LNCaP clone FGC (cell line): ENCODE measurements at regions not wholly inside any gene's neighbourhood (a gene's known extent, or its start where the extent isn't known, plus 50 kb on each side); places are given as distances from the start of the nearest gene placed in this dataset.

Experiments
- DNase-seq: peaks from one replicate; pipeline ENCODE4 v3.0.0-alpha.2; 2011; ENCODE audit warnings: low read depth
- H3K4me3 ChIP-seq: 2 replicates; pipeline ENCODE4 v1.5.1; 2011; ENCODE audit warnings: mild to moderate bottlenecking, low read depth, low read length, control low read depth
- TF ChIP-seq, protein P1 (sequence below): IDR thresholded peaks from 2 replicates; pipeline ENCODE4 v1.5.1; 2012; ENCODE audit warnings: mild to moderate bottlenecking; ENCODE audit not compliant: control insufficient read depth, insufficient read depth; ENCODE audit errors: extremely low read depth

DNA sequence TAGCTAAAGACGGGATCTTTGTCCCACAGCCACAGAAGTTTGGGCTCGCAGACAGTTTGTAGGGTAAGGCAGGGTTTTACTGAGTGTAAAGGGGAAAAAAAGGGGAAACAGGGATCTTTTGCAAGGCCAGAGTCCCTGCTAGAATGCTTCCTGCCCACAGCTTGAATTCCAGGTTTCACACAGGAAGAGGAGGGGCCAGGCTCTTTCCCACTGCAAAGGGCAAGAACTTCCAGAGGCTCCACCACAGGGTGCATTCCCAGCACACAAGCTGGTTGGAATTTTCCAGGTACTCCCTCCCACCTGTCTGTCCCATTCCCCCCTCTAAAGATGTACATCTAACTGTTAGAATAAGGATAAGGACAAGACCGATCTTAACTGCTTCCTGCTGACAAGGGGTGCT is 1126.9 kb downstream of the KCNT2 start:
- H3K4me3 ChIP-seq, result no peak overlapping the region
- no peak for DNase-seq
- TF ChIP-seq, protein P1, sequence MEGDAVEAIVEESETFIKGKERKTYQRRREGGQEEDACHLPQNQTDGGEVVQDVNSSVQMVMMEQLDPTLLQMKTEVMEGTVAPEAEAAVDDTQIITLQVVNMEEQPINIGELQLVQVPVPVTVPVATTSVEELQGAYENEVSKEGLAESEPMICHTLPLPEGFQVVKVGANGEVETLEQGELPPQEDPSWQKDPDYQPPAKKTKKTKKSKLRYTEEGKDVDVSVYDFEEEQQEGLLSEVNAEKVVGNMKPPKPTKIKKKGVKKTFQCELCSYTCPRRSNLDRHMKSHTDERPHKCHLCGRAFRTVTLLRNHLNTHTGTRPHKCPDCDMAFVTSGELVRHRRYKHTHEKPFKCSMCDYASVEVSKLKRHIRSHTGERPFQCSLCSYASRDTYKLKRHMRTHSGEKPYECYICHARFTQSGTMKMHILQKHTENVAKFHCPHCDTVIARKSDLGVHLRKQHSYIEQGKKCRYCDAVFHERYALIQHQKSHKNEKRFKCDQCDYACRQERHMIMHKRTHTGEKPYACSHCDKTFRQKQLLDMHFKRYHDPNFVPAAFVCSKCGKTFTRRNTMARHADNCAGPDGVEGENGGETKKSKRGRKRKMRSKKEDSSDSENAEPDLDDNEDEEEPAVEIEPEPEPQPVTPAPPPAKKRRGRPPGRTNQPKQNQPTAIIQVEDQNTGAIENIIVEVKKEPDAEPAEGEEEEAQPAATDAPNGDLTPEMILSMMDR, result no peak

DNA sequence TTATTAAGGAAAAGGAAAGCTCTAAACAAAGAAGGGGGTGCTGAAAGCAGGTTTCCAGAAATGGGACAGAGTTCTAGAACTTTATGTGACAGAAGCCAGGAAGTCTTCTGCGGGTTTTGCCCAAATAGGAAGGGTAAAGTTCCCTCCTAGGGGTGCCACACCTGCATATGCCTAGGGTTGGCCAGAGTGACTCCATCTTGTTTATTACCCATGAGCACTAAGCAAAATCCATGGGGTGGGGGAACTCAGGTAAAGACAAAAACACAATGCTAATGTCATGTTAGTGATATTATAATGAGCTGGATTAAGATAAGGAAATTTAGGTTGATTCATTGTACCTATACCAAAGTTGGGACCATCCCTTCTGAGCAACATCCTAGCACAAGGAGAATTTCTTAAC is 1132.7 kb downstream of the KCNT2 start:
- TF ChIP-seq, protein P1, result no peak

DNA sequence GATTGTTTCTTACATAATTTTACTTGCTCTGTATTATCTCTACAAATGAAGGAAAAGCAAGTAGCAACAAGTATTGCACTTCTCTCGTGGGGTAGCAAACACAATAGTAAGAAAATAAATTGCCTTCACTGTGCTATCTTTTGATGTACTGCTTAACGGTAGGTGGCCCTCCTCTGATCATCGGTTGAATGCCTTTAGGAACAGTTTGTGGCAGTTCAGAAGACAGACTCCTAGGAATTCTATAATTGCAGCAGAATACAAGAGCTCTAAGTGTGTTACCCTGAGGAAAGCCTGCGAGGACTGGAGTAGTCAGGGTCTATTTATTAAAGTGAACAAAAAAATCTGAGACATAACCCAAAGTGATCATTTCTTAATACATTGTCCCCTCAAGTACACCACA is 1135.9 kb downstream of the KCNT2 start:
- no peak for DNase-seq
- TF ChIP-seq, protein P1, result no peak
- H3K4me3 ChIP-seq, result no peak overlapping the region

More for the DNA sequence above, 1132.7 kb downstream of the KCNT2 start:
- H3K4me3 ChIP-seq, result no peak overlapping the region
- DNase-seq, result no peak

DNA sequence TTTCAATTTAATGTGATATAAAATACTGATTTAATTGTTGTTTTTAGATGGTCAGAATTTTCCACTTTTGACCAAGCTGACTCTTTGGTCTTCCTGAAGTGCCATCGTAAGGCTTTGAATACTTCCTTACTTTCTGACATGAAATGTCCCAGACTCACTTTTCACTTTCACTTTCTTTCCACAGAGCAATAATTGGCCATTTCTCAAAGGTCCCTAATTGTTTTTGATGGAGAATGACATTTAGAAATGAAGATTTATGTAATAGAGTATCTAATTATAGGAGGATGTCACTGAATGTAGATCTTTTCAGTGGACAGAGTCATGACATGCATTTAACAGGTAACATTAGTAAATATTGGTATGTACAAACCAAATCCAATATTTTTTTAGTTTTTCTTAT is 1141.6 kb downstream of the KCNT2 start:
- TF ChIP-seq, protein P1, result no peak
- DNase-seq, result no peak
- H3K4me3 ChIP-seq, result no peak overlapping the region

DNA sequence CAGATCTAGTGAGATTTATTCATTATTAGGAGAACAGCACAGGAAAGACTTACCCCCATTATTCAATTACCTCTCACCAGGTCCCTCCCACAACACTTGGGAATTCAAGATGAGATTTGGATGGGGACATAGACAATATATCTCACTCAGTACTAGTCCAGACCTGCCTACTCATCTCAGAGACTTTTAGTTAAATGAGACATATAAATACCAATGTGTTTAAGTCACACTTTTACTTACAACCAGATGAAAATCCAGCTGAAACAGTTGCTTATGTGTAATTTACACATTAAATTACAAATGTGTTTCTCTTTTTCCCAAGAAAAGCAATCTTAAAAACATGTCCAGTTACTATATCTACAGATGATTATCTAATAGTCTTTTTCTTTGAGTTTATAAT is 1145.6 kb downstream of the KCNT2 start:
- TF ChIP-seq, protein P1, result no peak
- H3K4me3 ChIP-seq, result no peak overlapping the region
- DNase-seq, result no peak

DNA sequence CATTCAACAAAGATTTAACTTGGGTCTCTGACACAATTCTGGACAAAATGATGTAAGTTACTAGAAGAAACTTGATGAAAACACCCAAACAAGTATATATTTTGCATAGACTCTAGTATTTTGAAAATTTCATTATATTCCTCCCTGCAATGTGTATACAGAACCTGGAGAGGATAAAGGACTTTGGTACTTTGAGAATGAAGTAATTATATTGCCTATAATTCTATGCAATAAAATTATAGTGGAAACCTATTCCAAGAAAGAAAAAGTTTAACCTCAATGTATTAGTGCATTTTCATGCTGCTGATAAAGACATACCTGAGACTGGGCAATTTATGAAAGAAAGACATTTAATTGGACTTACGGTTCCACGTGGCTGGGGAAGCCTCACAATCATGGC is 1146.1 kb downstream of the KCNT2 start:
- H3K4me3 ChIP-seq, result no peak overlapping the region
- TF ChIP-seq, protein P1, result no peak
- no peak for DNase-seq

DNA sequence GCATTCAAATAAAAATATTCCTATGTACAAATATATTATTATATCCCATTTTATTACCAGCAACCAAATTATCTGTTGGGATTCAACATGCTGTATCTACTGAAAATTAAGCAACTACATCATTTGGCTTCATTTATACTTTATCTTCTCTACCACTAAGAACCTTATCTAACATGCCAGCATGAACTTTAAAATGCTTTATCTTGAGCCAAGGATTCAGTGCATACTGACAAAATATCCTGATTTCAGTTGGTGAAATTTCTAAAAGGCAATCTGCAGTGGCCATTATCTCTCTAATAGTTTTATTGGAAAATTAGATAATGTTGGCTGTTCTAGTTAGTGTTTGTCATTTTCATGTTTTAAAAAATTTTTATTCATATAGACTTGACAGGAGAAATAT is 1149.9 kb downstream of the KCNT2 start:
- TF ChIP-seq, protein P1, result no peak

More for the DNA sequence above, 1149.9 kb downstream of the KCNT2 start:
- H3K4me3 ChIP-seq, result no peak overlapping the region
- DNase-seq, result no peak
